ENCODE measurements at regions not wholly inside any gene's neighbourhood (a gene's known extent, or its start where the extent isn't known, plus 50 kb on each side); places are given as distances from the start of the nearest gene placed in this dataset.

DNA sequence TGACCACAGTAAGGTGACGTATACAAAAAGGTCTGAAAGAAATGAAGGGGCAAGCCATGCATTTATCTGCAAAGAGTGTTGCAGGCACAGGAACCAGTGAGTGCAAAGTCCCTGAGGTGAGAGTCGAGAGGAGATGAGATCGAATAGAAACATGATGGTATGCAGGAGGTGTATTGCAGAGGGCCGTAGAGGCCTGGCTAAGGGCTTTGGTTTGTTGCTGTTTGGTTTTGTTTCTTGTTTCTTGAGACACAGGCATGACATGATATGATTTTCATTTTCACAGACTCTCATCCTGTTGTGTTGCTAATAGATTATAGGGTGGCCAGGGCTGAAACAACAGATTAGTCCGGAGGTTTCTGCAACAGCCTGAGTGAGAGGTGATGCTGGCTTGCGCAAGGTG, 80.4 kb downstream of the HSPH1 start:
- no peak for DNase-seq (ENCODE audit: low read depth)

DNA sequence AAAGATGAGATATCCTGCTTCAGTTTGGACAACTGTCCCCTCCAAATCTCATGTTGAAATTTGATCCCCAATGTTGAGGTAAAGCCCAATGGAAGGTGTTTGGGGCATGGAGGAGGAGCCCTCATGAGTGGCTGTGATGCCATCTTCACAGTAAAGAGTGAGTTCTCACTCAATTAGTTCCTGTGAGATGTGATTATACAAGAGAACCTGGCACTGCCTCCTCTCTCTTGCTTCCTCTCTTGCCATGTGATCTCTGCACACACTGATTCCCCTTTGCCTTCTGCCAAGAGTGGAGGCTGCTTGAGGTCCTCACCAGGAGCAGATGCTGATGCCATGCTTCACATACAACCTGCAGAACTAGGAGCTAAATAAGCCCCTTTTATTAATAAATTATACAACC, 86.9 kb downstream of the HSPH1 start:
- no peak for DNase-seq (ENCODE audit: low read depth)

DNA sequence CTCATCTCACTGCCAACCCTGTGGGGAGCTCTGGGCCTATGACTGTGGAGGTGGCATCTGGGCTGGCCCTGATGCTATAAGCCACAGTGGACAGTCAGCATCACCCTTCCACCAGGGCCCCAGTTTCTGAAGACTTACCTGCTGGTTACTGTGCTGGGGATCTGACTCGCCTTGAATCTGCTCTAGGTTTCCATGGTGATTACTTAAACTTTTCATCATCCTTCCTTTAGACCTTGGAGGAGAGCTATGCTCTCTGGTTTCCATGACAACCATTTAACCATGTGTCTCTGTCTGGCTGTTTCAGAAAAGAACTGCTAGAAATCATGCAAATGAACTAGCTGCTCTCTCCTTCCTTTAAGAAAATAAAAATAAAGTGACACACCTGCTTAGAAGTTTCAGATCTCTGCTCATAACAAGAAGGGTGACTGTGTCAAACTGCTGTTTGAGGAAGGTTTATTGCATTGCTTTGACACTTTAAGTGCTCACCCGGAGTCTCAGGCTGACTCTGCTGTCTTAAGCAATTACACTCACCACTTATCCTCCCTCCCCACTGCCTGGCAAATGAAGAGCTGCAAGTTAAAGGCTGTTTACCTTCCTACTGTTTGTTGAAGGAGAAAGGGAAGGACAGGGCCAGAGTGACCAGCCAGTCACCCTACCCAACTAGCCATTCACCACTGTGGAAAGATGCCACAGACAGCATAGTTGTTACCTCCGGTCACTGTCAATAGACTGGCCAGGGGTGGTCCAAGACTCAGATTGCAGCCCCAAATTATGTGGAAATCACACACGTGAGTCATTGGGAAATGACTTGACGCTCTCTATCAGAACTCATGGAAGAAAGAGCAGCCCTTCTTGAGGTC, 87.6 kb downstream of the HSPH1 start:
- DNase-seq (ENCODE audit: low read depth) = no peak

DNA sequence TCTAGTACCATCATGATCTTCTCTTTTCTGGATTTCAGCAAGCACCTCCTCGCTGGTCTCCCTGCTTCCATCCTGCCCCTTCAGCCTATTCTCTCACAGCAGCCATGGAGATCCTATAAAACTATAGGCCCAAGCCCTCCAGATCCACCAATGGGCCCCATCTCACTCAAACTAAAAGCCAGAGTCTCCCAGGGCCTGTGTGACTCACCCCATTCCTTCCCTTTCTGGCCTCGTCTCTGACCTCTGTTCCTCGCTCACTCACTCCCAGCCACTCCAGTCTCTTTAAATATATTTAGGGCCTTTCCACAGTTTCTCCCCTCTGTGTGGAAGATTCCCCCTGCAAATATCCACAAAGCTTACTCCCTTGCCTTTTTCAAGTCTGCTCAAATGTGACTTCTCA, 89.7 kb downstream of the HSPH1 start:
- DNase-seq (ENCODE audit: low read depth) = no peak

DNA sequence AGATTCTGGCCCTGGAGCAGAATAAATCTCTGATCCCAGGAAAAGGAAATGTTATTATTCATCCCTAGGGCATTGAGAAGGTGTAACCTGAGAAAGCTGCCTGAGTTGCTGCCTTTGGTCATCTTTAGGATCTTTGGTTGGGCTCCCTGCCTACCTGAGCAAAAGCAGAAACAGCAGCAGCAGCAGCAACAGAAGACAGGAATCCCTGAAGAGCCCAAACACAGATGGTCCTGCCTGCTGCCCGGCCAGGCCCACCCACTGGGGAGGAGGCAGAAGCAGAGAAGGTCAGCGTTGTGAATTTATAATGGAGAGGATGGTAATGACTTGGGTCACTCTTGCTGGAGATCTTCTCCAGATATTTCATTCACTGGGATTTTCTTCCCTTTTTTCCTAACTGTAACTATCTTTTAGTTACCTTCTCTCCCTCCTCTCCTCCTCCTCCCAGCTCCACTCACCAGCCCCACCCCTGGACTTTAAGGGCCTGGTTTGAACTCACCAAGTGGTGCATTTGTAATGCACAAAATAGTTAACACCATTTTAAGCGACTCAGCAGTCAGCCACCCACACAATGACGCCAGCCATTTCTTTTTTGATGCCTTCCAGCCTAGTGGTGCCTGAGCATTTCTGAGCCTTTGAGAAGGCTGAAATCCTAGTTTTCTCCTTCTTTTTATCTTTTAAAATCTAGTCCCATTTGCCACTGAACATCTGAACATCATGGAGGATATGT, 91.7 kb downstream of the HSPH1 start:
- DNase-seq (ENCODE audit: low read depth) = no peak

DNA sequence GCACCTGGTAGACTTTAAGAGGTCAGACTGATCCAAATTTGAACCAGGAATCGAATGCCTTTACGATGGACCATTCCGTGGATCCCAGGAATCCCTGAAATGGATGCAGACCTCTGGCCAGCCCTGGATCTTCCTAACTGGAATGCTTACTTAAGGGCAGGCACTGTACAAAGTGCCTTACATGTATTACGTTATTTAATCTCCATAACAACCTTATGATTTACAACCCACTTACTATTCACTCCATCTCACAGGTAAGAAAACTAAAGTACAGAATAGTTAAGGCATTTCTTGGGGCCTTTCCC, 93.6 kb downstream of the HSPH1 start:
- DNase-seq (ENCODE audit: low read depth) = no peak

DNA sequence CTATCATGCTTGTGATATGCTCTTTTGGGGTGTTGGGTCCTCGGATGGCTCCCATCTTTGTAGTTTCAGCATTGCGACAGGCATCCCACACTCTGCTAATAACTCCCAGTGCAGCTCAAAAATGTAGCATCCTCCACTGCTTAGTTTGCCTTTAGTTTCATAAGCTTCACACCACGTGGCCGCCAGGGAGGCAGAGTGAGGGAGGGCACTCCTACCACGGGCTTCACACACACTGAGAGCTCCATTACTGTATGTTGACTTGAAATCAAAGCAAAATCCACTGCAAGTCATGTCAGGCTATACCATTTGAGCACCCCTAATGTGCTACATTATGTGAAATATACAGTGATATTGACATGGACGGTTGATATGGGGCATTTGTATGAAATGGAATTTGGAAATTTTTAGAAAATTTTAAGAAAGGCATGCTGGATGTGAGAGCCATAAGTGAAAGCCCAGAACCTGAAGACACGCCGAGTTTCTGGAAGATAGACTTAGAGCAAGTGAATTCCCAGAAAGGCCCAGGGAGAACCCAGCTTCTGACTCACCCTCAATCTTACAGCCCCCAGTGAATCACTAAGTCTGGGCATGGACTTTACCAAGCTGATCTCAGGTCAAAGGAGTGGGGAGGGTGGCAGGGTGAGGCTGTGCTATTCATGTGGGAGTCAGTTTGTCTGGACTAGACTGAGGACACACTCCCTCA, 94.1 kb downstream of the HSPH1 start:
- no peak for DNase-seq (ENCODE audit: low read depth)

DNA sequence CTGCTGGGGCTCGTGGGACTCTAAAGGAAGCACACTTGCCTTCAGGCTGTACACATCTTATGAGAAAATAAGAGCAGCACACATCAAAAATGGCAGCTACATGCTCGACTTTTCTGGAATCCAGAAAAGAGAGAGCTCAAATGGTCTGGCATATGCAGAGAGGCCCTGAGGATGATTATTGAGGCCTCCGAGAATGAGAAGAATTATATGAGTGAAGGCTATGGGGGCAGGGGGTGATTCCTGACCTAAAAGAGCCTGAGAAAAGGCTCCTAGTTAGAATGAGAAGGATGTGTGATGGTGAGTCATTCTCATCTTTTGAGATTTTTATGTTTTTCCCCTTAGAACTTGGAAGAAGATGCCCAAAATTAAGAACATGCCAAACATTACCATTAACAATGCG, 97.1 kb downstream of the HSPH1 start:
- DNase-seq (ENCODE audit: low read depth) = no peak

DNA sequence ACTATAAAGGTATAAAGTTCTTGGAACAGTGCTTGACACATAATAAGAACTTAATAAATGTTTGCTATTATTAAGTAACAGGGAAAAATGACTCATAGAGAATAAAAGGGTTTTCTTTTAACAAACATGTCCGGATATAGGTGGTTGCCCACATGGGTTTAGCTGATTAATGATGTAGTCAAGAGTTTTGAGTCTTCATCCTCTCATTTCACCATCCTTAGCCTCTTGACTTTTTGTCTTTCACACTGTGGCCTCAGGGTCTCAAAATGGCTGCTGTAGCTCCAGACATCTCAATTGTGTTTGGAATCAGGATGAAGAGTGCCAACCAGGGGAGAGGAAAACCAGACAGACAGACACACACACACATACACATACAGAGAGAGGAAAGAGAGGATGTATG, 97.9 kb downstream of the HSPH1 start:
- DNase-seq (ENCODE audit: low read depth) = no peak

DNA sequence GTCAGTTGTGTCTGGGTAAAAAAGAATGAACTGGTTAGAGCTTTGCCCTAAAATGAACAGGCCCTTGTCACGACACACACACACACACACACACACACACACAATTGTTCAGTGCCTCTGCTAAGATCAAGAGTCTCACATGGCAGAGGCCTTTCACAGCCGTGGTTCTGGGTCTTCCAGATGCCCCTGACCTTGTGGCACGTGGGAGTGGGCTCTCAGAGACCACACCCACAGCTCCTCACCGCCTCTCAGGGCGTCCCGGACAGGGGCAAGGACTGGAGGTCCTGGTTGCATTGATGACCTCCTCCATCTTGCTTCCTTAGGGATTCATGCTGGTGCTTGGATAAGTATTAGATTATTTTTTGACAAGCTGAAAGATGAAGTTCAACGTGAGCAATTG, 101.0 kb downstream of the HSPH1 start:
- no peak for DNase-seq (ENCODE audit: low read depth)

DNA sequence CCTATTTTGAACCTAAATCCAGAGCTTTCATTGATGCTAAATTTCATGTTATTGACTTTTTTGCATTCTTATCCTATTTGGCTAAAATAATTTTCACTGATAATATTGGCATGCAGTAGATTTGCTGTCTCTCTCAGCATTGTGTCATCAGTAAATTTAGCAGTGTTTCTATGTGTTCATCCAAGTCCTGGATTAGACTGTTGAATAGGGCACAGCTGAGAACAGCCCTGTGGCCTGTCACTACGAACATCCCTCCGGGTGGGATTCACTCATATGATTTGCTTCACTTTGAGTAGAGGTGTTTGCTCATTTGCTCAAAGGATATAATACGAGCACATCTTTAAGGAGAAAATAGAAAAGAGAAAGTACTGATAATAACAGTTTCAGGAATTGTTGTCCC, 101.5 kb downstream of the HSPH1 start:
- DNase-seq (ENCODE audit: low read depth) = no peak

DNA sequence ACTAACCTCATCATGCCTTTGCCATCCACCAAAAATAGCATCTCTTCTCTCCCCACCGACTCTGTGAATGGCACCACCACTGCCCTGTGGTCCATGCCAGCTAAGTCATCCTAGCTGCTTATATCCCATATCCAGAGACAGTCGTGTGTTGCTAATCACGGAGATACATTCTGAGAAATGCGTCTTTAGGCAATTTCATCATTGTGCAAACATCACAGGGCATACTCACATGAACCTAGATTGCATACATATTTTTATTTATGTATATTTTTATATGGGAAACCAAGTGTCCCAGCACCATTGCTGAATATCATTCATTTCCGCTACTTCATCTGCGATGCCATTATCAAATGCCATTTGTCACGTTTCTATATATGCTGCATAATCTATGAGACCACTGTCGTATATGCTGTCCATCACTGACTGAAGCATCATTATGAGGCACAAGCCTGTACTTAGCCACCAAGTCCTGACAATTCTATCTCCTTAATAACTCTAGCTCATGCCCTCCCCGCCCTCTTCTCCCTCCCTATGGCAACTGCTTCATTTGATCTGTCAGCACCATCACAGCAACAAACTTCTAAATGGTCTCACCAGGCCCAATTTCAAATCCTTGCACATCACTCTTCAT, 104.2 kb downstream of the HSPH1 start:
- no peak for DNase-seq (ENCODE audit: low read depth)

DNA sequence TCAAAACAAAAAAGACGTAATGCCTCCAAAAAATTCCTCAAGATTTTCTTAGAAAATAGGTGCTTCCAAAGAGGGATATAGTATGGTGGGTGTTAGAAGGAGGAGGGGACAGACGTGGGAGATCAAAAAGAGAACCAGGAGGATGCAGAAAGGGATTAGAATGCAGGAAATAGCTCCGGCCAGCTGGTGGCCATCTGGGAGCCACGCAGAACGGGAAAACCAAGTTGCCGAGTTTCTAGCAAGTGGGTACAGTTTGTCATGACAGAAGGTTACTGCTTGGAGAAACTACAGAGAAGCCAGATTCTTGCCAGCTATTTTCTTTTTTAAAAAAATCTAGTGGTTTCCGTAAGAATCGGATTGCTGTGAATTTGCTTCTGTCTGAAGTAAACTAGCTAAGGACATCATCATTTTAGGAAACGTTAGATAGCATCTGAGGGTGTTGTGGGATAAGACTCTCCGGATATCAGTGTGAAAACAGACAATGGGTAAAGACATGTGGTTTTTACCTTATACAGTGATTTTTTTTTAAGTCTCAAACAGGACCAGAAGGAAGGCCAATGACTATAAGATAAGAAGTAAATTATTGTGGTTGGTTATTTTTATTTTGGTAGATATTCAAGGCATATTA, 104.9 kb downstream of the HSPH1 start:
- DNase-seq (ENCODE audit: low read depth) = no peak

DNA sequence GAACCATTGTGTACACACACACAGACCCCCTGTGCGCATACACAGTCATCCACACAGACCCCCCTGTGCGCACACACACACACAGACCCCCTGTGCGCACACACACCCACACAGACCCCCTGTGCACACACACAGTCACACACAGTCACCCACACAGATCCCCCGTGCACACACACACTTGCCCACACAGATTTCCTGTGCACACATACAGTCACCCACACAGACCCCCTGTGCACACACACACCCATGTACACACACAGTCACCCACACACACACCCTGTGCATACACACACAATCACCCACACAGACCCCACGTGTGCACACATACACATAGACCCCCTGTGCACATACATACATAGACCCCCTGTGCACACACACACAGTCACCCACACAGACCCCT, 106.1 kb downstream of the HSPH1 start:
- DNase-seq (ENCODE audit: low read depth) = no peak

DNA sequence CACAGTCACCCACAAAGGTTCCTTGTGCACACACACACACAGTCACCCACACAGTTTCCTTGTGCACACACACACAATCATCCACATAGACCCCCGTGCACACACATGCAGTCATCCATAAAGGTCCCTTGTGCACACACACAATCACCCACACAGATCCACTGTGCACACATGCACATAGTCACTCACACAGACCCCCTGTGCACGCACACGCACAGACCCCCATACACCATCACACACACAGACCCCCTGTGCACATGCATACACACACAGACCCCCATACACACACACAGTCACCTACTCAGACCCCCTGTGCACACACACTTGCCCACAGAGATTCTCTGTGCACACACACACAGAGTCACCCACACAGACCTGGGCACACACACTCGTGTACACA, 107.1 kb downstream of the HSPH1 start:
- DNase-seq (ENCODE audit: low read depth) = no peak

DNA sequence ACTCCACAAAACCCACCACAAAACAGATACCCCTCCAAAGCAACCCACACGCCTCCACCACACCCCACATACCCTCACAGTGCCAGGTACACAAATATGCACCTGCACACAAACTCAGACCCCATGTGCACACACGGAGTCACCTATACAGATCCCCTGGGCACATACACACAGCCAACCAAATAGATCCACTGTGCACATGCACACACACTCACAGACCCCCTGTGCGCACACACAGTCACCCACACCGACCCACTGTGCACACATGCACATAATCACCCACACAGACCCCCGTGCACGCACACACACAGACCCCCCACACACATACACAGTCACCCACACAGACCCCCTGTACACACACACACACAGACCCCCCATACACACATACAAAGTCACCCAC, 107.8 kb downstream of the HSPH1 start:
- DNase-seq (ENCODE audit: low read depth) = no peak

DNA sequence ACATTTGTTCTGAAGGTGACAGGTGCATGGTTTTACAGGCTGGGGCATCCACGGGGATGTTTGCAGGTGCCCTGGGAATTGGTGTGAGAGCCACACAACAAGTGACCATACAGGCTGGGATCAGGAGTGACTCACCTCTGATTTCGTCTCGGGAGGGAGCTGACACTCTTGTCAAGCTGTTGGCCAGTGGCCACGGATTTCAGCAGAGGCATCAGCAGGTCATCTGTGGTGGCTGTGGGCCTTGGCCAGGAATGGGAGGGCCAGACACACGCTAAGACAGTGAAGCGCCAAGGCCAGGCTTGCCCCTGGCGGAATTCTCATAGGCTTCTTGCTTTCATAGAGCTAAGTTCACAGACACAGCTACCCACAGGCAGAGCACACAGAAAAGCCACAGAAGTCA, 108.6 kb downstream of the HSPH1 start:
- no peak for DNase-seq (ENCODE audit: low read depth)

DNA sequence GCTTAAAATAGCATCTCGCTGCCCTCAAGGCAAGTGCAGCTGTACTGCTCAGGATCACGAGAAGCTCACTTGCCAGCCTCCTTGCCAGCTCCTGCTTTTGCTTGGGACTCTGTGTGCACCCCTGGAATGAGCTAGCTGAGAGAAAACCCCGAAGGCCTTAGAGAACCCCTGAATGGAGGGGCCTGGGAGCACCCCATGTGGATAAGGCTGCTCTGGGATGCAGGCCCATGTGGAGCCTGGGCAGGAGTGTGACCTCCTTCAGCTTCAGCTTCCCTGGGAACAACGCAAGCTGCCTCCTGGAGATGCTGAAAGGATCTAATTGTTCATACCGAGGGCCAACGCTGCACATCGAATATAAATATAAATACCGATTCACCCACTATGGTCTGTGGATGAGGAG, 109.2 kb downstream of the HSPH1 start:
- DNase-seq (ENCODE audit: low read depth) = no peak

DNA sequence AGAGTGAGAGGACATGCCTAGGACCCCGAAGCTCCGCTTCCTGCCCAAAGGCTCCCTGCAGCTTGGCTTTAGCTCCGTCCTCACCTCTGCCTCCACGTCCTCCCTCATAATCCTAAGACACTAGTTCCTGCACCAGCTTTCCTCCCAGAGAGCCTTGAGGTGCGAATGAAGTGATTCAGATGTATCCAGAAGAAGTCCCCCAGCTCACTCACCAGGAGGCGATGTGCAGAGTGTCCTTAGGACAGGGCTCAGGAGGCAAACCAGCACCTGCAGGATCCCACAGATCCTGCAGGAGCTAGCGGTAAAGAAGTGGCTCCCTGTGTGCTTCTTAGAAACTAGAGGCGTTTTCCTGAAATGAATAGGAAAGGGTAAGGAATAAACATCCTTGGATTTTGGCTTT, 109.7 kb downstream of the HSPH1 start:
- DNase-seq (ENCODE audit: low read depth) = no peak

DNA sequence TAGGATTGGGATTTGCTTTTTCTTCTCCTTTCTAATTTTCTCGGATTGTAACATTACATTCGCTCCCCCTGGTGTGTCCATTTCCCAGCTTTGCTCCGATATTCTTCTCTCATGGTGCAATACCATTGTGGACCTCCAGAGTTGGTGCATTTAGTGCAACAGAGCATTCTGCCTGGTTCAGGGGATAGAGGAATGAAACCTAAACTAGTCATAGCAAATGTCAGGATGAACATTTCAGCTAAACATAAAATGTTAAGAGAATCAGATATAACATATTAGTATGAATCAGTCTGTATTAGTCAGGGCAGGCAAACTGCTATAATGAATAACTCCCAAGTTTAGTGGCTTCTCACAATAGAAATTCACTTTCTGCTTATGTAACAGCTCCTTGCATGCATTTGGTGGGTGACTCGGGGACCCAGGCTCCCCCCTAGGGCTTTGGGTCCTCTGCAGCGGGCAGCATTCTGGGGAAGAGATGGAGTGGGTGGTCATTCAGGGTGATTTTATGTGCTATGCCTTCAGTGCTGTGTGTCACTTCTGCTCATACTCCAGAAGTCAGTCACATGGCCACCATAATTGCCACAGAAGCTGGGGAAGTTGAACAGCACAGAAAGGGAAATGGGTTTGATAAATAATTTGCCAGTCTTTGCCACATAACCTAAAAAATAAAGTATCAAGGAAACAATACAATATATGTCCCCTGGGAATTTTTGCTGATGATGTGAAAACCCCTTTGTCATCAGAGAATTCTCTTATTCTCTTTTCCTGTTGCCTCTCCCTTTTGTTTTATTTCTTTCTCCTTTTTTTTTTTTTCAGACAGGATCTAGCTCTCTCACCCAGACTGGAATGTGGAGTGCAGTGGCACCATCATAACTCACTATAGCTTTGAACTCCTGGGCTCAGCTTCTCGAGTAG, 111.0 kb downstream of the HSPH1 start:
- DNase-seq (ENCODE audit: low read depth) = no peak

DNA sequence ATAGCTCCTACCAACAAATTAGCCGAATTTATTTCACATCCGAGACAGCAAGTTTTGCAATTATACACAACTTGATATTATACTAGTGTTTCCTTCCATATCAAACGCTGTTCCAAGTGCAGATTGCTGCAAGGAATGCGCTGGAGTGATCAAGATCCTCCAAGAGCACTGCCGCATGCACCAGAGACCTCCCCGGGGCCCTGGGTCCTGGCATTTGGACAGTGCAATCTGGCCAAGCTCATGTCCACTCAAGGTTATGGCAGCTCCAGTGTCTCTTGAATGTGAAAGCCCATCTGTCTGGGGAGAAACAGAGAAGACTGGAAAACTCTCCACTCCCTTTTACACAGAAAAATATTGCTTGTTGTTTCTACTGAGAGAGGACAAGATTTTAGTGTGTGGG, 111.9 kb downstream of the HSPH1 start:
- no peak for DNase-seq (ENCODE audit: low read depth)
